ENCODE measurements at regions not wholly inside any gene's neighbourhood (a gene's known extent, or its start where the extent isn't known, plus 50 kb on each side); places are given as distances from the start of the nearest gene placed in this dataset.

GRCh38 chrX:16466640-16467432 lies 183.1 kb upstream of the S100G start:
- TF ChIP-seq CTCF (IDR thresholded peaks at IDR 0.05) (no peak), EP300 (IDR thresholded peaks at IDR 0.05) (no peak)
